ENCODE measurements at regions not wholly inside any gene's neighbourhood (a gene's known extent, or its start where the extent isn't known, plus 50 kb on each side); places are given as distances from the start of the nearest gene placed in this dataset.

DNA sequence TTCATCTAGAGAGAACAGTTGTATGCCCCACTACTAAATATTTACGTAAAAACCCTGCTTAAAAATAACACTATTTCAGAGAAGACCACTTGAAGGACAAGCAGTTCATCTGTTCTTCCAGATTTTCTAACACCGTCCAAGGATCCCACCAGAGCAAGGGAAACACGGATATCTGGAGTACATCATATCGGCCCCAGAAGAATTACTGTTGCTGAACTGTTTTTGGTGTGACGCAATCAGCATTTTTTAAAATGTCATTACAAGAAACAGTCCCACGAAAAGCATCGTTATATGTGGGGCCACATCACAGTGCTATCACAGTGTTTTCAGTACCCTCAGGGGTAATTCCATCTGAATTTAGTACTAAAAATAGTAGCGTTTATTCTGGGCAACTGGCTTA is 134.5 kb upstream of the PKDCC start:
- no peak for DNase-seq (ENCODE audit: low read depth)

DNA sequence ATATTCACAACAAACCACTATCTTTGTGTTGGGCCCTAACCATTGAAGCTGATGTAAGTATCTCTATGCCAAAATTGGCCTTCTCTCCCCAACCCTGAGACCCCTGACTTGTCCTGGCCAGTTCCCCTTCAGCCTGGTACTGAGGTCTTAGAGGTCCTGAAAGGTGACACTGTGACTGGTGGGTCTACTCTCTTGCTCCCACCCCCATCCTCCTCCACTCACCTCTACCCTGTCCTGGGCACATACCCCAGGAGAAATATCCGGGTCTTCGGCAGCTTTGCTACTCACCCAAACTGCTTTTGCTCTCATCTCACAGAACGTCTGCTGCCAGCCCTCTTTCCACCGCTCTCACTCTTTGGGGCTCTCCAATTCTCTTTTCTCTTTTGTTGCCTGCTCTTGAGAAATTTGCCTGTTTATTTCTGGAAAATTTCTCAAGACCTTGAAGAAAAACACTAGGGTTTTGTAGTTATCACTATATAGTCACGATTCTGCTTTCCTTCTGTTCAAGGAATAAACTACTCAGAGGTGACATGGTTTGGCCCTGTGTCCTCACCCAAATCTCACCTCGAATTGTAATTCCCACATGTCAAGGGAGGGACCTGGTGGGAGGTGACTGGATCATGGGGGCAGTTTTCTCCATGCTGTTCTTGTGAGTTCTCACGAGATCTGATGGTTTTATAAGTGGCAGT is 133.8 kb upstream of the PKDCC start:
- no peak for DNase-seq (ENCODE audit: low read depth)

DNA sequence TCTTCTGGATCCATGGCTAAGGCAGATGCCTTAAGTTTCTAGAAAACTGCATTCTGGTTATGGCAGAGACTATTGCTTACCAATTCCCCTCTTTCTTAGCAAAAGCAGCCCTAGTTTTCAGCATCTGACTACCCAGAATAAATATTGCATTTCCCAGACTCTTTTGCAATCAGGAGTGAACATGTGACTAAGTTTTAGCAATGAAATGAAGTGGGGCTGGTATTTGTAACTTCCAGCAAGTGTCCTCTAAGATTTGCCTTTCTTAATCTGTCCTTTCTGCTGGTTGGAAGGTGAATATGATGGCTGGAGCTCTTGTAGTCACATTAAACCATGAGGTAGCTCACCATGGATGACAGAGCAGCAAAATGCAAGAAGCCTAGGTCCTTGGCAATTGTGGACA is 132.9 kb upstream of the PKDCC start:
- DNase-seq (ENCODE audit: low read depth), result no peak

DNA sequence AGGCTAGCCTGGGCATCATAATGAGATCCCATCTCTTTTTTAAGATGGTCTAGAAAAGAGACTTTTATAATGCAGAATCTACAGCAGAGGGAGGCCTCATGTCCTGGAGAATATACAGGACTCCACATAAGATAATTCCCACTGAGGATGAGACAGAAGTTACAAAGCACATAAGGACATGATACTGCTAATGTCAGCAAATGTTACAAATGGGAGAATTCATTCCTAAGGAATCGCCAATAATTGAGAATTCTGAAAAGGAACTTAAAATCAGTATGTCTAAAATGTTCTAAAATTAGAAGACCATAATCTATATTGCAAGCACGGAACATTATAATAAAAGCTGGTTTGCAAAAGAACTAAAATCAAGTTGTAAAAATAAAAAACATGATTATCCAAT is 131.6 kb upstream of the PKDCC start:
- DNase-seq (ENCODE audit: low read depth), result no peak

DNA sequence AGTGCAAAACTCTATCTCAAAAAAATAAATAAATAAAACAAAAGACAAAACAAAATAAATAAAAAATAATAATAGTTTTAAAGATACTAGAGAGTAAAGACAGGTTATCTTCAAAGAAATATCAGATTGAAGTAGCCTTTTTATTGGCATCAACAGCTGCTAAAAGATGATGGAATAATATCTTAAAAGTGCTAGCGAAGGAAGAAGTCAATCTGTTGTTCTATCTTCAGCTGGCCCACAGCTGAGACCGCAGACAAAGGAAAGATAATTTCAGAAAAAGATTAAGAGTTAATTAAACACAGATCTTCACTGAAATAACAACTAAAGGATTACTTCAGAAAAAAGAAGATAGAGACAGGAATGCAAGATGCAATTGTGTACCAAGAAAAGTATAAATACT is 130.2 kb upstream of the PKDCC start:
- no peak for DNase-seq (ENCODE audit: low read depth)

DNA sequence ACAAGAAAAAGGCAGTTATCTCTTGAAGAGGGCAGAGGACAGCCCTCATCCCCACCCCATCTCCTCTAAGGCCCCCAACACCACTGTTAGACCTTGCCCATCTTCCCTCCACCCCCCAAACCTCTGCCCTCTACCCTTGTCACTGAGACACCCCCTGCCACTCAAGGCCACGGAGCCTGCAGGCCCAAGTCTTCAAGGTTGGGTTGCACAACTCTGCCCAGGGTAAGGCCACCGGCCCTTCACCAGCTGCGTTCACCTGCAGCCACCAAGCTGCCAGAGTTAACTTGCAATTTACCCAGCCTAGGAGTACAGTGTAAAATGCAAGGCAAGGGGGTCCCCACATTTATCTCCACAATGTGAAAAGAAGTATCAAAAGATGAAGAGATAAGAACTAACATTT is 128.7 kb upstream of the PKDCC start:
- no peak for DNase-seq (ENCODE audit: low read depth)

DNA sequence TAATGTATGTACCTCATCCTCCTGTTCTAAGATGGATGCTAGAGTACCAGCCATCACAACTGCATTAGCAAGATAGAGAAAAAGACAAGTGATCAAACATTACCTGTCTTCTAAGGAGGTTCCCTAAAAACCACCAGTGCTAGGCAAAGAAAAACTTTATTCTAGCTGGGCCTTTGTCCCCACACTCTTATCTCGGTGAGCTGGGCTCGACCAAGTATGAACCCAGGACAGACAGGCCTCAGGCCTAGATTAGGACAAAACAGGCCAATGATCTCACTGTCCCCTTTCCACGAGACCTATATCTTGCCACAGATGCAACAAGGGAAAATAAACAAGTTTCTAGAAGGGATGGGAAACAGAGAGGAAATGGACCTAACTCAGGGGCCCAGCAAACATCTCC is 127.6 kb upstream of the PKDCC start:
- no peak for DNase-seq (ENCODE audit: low read depth)

DNA sequence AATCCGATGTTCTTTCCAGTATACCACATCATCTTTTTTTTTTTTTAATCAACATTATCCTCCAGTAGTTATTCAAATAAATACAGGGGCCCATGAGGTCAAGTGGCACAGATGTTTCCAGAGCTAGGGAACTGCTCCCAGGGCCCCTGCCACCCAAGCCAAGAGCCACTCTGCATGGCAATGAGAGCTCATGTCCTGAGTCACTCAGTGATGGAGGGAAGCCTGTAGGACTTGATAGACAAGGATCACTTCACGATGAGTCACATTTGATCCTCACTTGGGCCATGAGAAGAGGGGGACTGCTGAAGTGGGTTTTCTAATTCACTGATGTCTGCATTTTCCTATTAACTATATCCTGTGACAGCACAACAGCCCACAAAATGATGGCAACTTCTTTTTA is 127.0 kb upstream of the PKDCC start:
- peak; percentile 47 for DNase-seq (ENCODE audit: low read depth)

DNA sequence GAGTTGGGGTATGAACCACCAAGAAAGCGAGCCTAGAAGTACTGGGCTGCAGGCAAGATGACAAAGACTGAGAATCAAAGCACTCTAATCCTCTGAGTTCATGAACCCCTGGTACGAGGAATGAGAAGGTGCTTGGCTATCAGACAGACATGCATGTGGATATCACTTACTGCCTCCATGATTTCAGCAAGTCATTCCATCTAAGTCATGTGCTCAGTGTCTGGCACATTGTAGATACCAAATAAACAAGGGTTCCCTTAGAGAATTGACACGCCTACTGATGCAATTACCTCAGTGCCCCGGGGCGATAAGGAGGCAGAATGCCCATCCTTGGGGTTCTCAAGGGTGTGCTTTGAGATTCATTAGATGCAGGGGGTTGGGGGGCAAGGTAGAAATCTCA is 125.6 kb upstream of the PKDCC start:
- DNase-seq (ENCODE audit: low read depth), result peak; percentile 98

DNA sequence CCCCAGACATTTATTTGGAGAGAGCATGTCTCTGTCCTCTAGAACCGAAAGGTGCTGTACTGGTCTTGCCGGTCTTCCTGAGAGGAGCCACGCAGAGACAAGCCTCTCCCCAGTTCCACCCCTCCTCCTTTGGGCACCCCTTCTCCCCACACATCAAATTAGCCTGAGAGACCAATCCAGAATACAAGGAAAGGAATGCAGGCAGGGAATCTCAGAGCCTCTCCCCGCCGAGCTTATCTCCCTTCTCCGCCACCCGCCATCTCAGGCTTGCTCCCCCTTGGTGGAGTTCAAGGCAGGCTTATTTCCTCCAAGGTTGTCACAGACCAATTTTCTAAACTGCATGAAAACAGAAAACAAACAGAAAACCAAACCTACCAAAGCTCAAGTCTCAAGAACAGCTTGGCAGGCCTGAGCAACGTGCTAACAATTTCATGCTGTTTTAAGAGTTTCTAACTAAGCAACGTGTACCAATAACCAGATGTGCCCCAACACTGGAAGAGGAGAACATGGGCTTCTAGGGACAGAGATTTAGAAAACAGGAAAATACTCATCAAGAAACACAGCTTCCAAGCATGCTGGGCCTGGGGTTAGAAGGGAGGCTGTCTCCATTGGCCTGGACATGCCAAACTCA is 124.5 kb upstream of the PKDCC start:
- DNase-seq (ENCODE audit: low read depth), result no peak

DNA sequence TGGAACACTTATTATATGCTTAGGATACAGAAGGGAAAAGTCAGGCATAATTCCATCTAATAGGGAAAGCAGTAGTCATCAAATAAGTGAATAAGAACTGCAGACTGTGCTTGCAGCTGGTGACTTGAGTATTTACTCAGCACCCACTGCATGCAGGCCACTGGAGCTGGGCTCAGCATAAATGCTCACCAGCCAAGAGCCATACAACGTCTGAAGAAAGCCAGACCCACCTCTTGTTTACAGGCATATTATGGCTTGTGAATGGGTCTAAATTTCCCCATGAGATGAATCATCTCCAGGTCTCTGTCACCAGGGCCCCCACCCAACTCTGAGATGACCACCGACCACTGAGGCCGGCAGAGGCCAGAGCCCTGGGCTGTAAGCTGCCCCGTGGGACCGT is 123.8 kb upstream of the PKDCC start:
- DNase-seq (ENCODE audit: low read depth), result no peak

DNA sequence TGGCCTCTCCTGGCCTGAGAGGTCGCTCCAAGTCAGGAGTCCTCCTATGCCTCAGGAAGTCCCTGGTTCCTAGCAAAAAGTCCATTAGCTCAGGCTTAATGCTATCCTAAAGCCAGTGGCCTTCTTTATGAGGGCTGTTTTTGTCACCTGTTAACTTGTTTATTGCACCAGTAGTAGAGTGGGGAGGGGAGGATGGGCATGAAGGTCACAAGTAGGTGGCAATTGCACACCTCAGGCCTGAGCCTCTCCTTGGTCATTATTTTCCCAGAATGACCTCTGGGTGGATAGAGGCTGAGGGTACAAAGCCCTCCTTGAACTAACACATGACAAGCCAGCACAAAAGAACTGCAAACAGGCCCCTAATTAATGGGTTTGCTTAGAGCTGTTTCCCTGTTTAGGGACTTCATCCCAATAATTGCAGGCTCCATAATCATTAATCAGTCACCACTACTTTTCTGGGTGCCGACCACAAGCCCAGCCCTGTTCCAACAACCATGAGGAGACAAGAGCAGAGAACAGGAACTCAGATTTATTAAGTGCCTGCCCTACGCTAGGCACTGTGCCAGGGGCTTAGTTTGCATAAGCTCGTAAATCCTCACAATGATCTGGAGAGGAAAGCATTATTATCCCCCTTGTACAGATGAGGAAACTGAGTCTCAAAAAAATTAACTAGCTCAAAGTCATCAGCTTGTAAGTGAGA is 123.0 kb upstream of the PKDCC start:
- no peak for DNase-seq (ENCODE audit: low read depth)

DNA sequence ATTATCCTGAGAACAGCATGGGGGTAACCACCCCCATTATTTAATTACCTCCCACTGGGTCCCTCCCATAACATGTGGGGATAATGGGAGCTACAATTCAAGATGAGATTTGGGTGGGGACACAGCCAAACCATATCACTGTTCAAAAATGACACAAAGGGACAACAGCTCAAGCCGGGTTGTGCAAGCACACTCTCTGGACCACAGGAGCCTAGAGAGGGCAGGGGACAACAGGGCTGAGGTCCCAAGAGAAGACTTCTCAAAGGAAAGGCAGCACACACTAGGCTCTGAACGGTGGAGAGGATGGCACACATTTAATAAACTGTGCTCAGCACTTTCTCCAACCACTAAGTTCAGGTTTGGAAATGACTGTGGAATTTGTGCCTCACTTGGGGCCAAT is 122.1 kb upstream of the PKDCC start:
- no peak for DNase-seq (ENCODE audit: low read depth)

DNA sequence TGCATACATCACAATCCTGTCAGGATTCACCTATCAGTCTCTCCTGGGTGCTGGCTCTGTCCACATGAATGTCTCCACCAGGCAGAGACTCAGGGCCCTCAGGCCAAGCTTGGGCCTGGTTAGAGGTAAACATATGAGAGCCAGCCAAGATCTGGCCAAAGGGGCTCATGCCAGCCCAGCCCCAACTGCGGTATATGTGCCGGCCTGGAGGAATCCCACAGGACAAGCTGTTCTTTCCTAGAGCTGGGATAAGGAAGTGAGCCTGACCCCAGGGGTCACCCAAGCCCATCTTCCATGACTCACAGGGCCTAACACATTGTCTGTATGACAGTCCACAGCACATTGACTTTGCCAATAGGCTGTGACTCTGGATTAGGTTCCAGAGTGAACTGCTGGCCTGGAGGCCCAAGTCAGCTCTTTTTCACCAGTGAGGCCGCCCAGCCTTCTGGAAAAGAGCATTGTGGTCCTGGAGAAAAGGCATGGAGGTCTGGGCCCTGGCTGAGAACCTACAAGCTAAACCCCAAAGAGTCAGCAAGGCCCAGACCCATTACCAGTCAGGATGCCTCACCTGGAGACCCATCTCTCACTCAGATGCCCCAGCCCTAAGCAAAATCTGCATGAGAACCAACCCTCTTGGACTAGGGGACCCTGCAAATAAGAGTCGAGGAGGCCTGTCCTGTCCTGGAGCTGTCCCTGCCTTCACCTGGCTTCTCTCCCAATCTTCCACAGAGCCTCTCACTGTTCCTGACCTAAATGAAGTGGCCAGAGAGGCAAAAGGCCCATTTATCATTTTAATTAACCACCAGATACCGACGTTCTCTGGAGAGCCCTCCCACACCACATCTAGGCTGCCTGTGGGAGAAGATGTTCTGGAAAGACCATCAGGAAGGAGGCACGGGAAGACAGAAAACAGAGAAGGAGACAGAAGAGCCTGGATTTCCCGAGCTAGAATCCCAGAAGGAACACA is 120.9 kb upstream of the PKDCC start:
- DNase-seq (ENCODE audit: low read depth), result no peak

DNA sequence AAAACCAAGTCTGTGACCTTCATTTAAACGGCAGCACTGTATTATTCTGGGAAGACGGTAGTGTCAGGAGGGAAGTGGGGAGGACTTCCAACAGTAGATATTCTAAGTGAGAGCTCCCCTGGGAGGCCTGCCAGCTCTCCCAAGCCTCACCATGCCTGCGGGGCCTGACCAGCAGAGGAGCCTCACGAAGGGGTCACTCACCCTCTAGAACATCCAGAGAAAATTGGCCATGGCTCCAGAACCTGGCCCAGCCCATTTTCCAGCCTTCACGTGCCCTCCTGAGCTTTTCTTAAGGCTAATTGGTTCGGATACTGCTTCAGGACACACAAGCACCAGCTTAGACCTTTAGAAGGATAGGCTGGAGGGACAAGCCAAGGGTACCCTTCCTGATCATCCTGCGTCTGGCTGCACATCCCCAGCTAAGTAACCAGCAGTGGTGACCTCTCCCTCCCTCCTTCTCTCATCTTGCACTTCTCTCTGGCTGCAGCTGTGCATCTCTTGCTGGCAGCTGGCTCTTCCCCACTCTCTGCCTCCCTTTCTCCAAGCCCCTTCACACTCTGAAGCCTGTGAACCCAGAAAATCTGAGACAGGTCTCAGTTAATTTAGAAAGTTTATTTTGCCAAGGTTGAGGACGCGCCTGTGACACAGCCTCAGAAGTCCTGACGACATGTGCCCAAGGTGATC is 120.1 kb upstream of the PKDCC start:
- DNase-seq (ENCODE audit: low read depth), result no peak

DNA sequence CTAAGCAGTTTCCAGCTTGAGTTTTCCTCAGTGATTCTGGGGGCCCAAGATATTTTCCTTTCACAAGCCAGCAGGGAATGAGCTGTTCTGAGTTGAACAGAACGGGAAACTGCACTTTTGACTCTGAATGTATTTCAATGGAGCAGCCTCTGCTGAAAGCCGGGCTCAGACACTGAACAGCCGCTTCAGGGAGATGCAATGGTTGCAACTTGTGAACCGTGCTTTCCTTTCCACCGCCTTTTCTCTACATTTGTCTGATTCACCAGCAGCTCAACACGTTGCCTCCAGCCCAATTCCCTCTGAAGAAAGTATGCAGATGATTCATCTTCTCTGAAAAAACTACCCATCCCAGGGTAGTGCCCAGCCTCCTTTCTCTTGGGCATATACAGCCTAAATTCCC is 119.3 kb upstream of the PKDCC start:
- DNase-seq (ENCODE audit: low read depth), result peak; percentile 87

DNA sequence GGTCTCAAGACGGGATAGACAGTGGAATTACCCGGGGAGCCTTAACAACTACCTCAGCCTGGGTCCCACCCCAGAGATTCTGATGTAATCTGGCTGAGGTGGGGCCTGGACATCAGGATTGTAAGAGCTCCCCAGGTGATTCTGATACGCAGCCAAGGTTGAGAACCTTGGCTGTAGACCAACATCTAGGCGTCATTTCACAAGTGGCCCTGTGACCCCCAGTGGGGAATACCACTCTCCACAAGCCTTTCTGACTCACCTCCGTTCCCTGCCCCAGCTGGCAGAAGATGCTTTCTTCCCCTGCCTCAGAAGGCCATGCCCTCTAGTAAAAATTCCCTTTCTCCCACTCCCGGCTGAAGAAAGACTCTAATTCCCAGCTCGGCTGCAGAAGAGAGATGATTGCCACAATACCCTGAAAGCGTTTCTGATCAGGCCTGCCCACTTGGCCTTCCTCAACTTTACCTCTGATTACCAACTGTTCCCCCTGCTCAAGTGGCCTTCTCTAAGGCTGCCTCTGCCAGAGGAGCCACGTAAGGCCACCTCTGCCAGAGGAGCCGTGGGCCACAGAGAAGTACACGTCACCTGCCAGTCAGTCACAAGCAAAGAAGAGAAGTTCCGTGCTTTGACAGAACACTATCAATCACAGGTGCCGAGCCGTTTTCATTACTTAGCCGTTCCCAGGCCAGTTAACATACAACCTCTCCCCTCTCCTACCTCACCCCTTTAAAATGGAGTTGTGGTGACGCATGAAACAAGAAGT is 116.8 kb upstream of the PKDCC start:
- DNase-seq (ENCODE audit: low read depth), result peak; percentile 78

DNA sequence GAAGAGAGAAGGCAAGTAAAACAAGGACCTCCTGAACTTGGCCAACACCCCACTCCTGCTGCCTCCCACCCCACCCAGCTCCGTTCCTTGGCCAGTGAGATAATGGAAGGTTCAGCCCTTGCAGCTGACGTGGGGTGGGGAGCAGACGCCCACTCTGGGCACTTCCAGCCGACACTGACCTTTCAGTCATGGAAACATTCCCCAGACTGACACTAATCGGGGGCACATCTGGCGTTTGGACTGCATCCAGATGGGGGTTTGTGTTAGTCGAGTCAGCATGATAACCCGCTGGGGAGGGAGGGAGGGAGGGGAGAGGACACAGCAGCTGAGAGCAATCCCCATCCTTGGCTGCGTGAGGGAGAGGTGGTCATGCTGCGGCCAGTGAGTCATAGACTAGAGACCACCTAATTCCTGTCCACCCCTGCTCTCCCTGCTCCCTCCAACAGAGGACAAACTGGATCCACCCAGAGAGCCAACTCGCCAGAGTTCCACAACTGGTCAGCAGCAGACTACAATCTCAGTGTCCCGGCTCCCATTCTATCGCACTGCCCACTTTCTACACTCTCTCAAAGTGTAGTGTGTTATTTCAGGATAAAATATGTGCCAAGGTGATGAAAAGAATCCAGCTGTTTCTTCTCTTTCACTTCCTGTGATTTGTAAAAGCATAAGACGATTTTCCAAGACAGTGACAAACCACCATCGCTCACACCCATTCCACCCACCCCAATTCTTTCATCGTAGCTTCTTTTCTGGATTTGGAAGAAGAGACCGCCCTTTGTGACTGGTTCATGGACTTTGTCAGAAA is 115.4 kb upstream of the PKDCC start:
- DNase-seq (ENCODE audit: low read depth), result peak; percentile 95

DNA sequence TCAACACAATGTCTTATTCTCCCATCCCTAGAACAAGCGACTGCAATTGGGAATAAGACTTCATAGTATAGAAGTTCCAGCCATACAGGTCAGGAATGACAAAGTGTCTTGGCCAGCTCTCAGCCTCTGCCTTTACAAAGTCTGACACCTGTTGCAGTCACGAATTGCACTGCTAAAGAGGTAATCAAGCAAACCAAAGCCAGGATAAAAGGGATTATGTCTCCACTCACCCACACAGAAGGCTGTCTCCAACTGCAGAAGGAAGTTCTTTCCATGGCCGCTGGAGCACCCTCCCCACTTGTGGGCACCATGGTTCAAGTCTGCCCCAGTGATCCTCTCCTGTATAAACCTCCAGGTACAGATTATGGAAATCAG is 114.8 kb upstream of the PKDCC start:
- DNase-seq (ENCODE audit: low read depth), result peak; percentile 23

Measured in iris pigment epithelial cell (primary cell).